ENCODE measurements at regions not wholly inside any gene's neighbourhood (a gene's known extent, or its start where the extent isn't known, plus 50 kb on each side); places are given as distances from the start of the nearest gene placed in this dataset.

GRCh38 chr3:187565701-187566100 is 104.5 kb downstream of the SST start:
- ChIA-PET POLR2A (no interaction called here), CTCF (interaction anchor here (1.3 to 1.6 kb wide), 2 partner anchors 10 to 29 kb away, joined by 3 read pairs; no protein-coding TSS in a partner anchor)
- Histone ChIP-seq H3K4me3 (replicated peaks in 1 of 3; ENCODE audit: insufficient read depth in 1 of 3, low read depth in 1 of 3, low read length in 3 of 3) (no peak overlapping the region), H3K4me1 (ENCODE audit: control insufficient read depth, extremely low read depth, insufficient read depth, low read length) (no peaks in the 10 kb centered on the region), H3K9me3 (replicated peaks; ENCODE audit: control insufficient read depth, insufficient read depth, low read length) (no peaks in the 10 kb centered on the region), H3K79me2 (ENCODE audit: control insufficient read depth, insufficient read depth, low read length) (no peaks in the 10 kb centered on the region), H3K27ac (ENCODE audit: insufficient read depth, low read depth, low read length) (no peak overlapping the region), H3K27me3 (ENCODE audit: control insufficient read depth in 2 of 2, insufficient read depth in 2 of 2, low read length in 2 of 2) (no peaks in the 10 kb centered on the region), H3K9me1 (replicated peaks; ENCODE audit: control insufficient read depth, extremely low read depth, insufficient read depth, low read length) (no peaks in the 10 kb centered on the region), H4K20me1 (replicated peaks; ENCODE audit: control insufficient read depth, extremely low read depth, insufficient read depth, low read length) (no peaks in the 10 kb centered on the region), H3K4me2 (ENCODE audit: insufficient read depth, low read length) (no peak overlapping the region), H3K9ac (replicated peaks; ENCODE audit: extremely low read depth, insufficient read depth, low read length) (no peak overlapping the region), H2AFZ (ENCODE audit: low read depth, low read length) (no peak overlapping the region), H3K36me3 (ENCODE audit: control insufficient read depth in 2 of 2, extremely low read depth in 1 of 2, insufficient read depth in 2 of 2, low read length in 2 of 2) (no peaks in the 10 kb centered on the region)
- dilution Hi-C loops (cut with MboI; ENCODE audit: extremely low pct_ligation_motif_present, low sequenced_read_pairs), result no loop called here
- FAIRE-seq (no peak), DNase-seq (ENCODE audit: low read depth, low spot score) (no peak)
- TF ChIP-seq MAX (IDR thresholded peaks at IDR 0.05; ENCODE audit: insufficient read depth, insufficient read length), result no peak
- no peak for TF ChIP-seq FOS (IDR thresholded peaks at IDR 0.05; ENCODE audit: borderline replicate concordance, insufficient read depth, low read length)
- TF ChIP-seq MYC (IDR thresholded peaks at IDR 0.05; ENCODE audit: low read depth, low read length), result no peak
- TF ChIP-seq GATA2 (IDR thresholded peaks at IDR 0.05; ENCODE audit: insufficient read depth, insufficient read length, low read depth, low read length), result no peak
- TF ChIP-seq EZH2 (IDR thresholded peaks at IDR 0.05; ENCODE audit: borderline replicate concordance, low read depth, low read length, severe bottlenecking), result no peak
- TF ChIP-seq POLR2A (IDR thresholded peaks at IDR 0.05; ENCODE audit: low read depth, low read length), result no peak
- no peak for TF ChIP-seq JUN (IDR thresholded peaks at IDR 0.05; ENCODE audit: borderline replicate concordance, insufficient read depth, insufficient read length, low read depth)
- TF ChIP-seq POLR2AphosphoS5 (IDR thresholded peaks at IDR 0.05; ENCODE audit: insufficient read depth, low read depth, low read length), result no peak
- no peak for TF ChIP-seq CTCF (IDR thresholded peaks at IDR 0.05; ENCODE audit: extremely low read depth in 1 of 2, insufficient read depth in 1 of 2, low read depth in 1 of 2, low read length in 2 of 2)
- intact Hi-C loops (cut with micrococcal nuclease), result no loop called here
- BruUV-seq (replicated peaks), result no TSS peak
